ENCODE measurements at regions not wholly inside any gene's neighbourhood (a gene's known extent, or its start where the extent isn't known, plus 50 kb on each side); places are given as distances from the start of the nearest gene placed in this dataset.
"Not testable (repeated sequence)": the region's sequence is repeated elsewhere in the genome, so short reads cannot be mapped to it uniquely, and the experiment has no call there.

- Histone ChIP-seq H3K36me3 (ENCODE audit: control insufficient read depth in 4 of 4, insufficient read depth in 4 of 4, low read length in 4 of 4) (no peaks in the 10 kb centered on the region), H3K27me3 (ENCODE audit: control insufficient read depth in 3 of 3, insufficient read depth in 3 of 3, low read length in 2 of 3) (no peaks in the 10 kb centered on the region), H3K4me3 (no peak overlapping the region), H3K9ac (ENCODE audit: insufficient read depth in 1 of 2, low read length in 2 of 2) (no peak overlapping the region), H3K4me1 (ENCODE audit: control insufficient read depth in 5 of 5, insufficient read depth in 5 of 5, low read length in 5 of 5) (no peaks in the 10 kb centered on the region), H3K9me3 (ENCODE audit: control insufficient read depth in 4 of 4, insufficient read depth in 3 of 4, low read length in 3 of 4) (peaks cover 0 to 2% (median 0%) of the 10 kb centered on the region in 4 donors), H3K27ac (ENCODE audit: low read depth in 1 of 2, low read length in 1 of 2) (no peak overlapping the region)
- 57 to 67% methylated on average over 3 of the region's 3 CpGs for WGBS, 2 donors
- TF ChIP-seq CTCF (IDR thresholded peaks at IDR 0.05; ENCODE audit: control extremely low read depth, extremely low read depth): no peak
- ATAC-seq (ENCODE audit: insufficient read depth, low FRiP score): peak; percentile 58
- peak; percentile 71 to 89 (median 84) for DNase-seq
These were observed 61.1 kb upstream of the VAMP7 start for GRCh38 chrX:155819966-155820491.

- H3K27me3 ChIP-seq (ENCODE audit: control insufficient read depth in 3 of 3, insufficient read depth in 3 of 3, low read length in 2 of 3): no peaks in the 10 kb centered on the region
- H3K4me1 ChIP-seq (ENCODE audit: control insufficient read depth in 5 of 5, insufficient read depth in 5 of 5, low read length in 5 of 5): no peaks in the 10 kb centered on the region
- H3K36me3 ChIP-seq (ENCODE audit: control insufficient read depth in 4 of 4, insufficient read depth in 4 of 4, low read length in 4 of 4): no peaks in the 10 kb centered on the region
- peaks cover 0 to 2% (median 0%) of the 10 kb centered on the region in 4 donors for H3K9me3 ChIP-seq (ENCODE audit: control insufficient read depth in 4 of 4, insufficient read depth in 3 of 4, low read length in 3 of 4)
- TF ChIP-seq CTCF (IDR thresholded peaks at IDR 0.05; ENCODE audit: control extremely low read depth, extremely low read depth): no peak
- ATAC-seq (ENCODE audit: insufficient read depth, low FRiP score): no peak
- H3K9ac ChIP-seq (ENCODE audit: insufficient read depth in 1 of 2, low read length in 2 of 2): no peak overlapping the region
- no peak overlapping the region for H3K4me3 ChIP-seq
- no peak for DNase-seq
- H3K27ac ChIP-seq (ENCODE audit: low read depth in 1 of 2, low read length in 1 of 2): no peak overlapping the region
These were observed 61.6 kb upstream of the VAMP7 start for GRCh38 chrX:155819525-155819924.

GRCh38 chrX:155814391-155814790, 66.8 kb upstream of the VAMP7 start:
- H3K9ac ChIP-seq (ENCODE audit: insufficient read depth in 1 of 2, low read length in 2 of 2); H3K27me3 ChIP-seq (ENCODE audit: control insufficient read depth in 3 of 3, insufficient read depth in 3 of 3, low read length in 2 of 3); DNase-seq; H3K27ac ChIP-seq (ENCODE audit: low read depth in 1 of 2, low read length in 1 of 2); H3K4me1 ChIP-seq (ENCODE audit: control insufficient read depth in 5 of 5, insufficient read depth in 5 of 5, low read length in 5 of 5); H3K36me3 ChIP-seq (ENCODE audit: control insufficient read depth in 4 of 4, insufficient read depth in 4 of 4, low read length in 4 of 4); H3K9me3 ChIP-seq (ENCODE audit: control insufficient read depth in 4 of 4, insufficient read depth in 3 of 4, low read length in 3 of 4); ATAC-seq (ENCODE audit: insufficient read depth, low FRiP score); H3K4me3 ChIP-seq: not testable (repeated sequence)
- WGBS, 2 donors: 89 to 90% methylated on average over 8 of the region's 8 CpGs

GRCh38 chrX:155779831-155780230, 101.3 kb upstream of the VAMP7 start:
- H3K9ac ChIP-seq (ENCODE audit: insufficient read depth in 1 of 2, low read length in 2 of 2): no peak overlapping the region
- ATAC-seq (ENCODE audit: insufficient read depth, low FRiP score) (no peak), DNase-seq (no peak)
- no peak overlapping the region for H3K4me3 ChIP-seq
- no peaks in the 10 kb centered on the region for H3K36me3 ChIP-seq (ENCODE audit: control insufficient read depth in 4 of 4, insufficient read depth in 4 of 4, low read length in 4 of 4)
- no peaks in the 10 kb centered on the region for H3K27me3 ChIP-seq (ENCODE audit: control insufficient read depth in 3 of 3, insufficient read depth in 3 of 3, low read length in 2 of 3)
- H3K4me1 ChIP-seq (ENCODE audit: control insufficient read depth in 5 of 5, insufficient read depth in 5 of 5, low read length in 5 of 5): no peaks in the 10 kb centered on the region
- TF ChIP-seq CTCF (IDR thresholded peaks at IDR 0.05; ENCODE audit: control extremely low read depth, extremely low read depth): no peak
- no peaks in the 10 kb centered on the region for H3K9me3 ChIP-seq (ENCODE audit: control insufficient read depth in 4 of 4, insufficient read depth in 3 of 4, low read length in 3 of 4)
- H3K27ac ChIP-seq (ENCODE audit: low read depth in 1 of 2, low read length in 1 of 2): no peak overlapping the region
- 86 to 90% methylated on average over 1 of the region's 1 CpG for WGBS, 2 donors

Measured in lung (tissue), 11 donors.